A204.1 (cell line): ENCODE measurements at regions not wholly inside any gene's neighbourhood (a gene's known extent, or its start where the extent isn't known, plus 50 kb on each side); places are given as distances from the start of the nearest gene placed in this dataset.

ENCODE experiments used
- FAIRE-seq: peaks from 2 replicates; lab custom pipeline; 2012; peaks lifted over from hg19 to GRCh38; lab: Jason Lieb, UNC

DNA sequence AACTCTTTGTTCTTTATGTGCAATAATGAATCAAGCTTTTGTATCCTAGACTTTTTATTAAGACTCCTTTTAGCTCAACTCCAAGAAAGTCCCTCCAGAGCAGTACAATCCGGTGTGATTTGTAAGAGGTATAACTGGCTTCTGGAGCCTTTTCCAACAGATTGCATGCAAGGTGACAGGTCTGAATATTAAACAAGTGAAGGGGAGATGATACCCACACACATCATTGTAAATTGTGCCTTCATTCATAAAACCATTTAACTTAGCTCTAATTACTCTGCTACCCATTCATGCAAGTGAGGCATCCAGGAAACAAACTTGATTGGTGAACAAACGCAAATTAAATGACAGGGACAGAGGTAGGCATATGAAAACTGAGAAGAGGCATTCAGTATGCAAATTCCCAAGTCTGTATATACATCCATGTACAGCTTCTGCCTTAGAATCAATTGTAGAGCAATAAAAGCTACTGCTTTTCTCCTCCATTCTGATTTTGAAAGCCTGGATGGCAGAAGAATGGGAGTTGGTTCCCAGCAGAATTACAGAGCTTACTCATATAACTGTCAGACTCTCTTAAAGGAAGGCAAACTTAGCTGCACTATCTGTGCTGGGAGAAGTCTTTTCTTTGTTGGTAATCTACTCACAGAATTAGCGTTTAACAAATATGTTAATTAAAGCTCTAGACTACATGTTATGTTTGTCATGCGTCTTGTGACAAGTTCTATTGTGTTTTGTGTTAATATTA, 261.0 kb upstream of the CDH6 start:
- FAIRE-seq = no peak

DNA sequence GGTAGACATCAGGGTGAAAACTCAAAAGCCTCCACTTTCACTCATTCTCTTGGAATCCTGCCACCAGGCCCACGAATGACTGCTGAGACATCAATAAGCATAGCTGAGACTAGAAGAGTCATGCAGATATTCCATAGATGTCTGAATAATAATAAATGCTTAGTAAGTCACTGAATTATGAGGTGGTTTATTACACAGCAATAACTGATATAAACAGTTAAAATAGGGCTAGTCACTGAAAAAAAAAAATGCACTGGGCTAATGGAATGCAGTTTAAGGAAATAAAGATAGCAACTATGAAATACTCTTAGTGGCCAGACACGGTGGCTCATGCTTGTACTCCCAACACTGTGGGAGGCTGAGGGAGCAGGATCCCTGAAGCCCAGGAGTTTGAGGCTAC, 262.8 kb upstream of the CDH6 start:
- FAIRE-seq = no peak

DNA sequence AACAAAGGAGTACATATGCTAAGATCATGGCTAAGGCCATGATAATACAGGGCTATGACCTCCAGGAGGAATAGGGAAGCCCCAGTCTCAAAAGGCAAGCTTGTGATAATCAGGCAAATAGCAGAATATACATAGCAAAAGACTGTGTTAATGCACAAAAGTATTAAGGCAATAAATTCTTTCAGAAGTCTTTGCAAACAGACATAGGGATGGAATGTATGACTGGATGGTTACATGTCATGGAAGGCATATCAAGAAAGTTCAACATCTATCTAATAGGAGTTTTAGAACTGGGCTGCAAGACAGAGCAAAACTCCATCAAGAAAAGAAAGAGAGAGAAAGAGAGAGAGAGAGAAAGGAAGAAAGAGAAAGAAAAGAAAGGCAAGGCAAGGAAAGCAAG, 264.5 kb upstream of the CDH6 start:
- FAIRE-seq = no peak

DNA sequence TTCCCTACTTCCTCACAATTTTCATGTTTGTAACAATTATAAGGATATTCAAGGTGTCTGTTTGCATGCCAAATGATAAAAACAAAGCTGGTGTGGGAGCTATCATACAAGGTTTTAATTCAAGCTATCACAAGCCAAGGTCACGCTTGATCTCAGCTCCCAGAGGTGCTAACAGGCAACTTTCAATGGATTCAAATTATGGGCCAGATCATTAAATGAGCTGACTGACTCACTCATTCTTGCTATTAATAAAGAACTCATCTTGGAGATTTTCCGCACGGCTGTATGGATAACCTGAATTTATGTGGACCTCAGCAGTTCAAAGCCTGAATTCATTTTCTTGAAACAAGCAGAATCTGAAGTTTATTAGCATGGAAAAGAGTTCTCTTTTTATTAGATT, 267.3 kb upstream of the CDH6 start:
- no peak for FAIRE-seq

DNA sequence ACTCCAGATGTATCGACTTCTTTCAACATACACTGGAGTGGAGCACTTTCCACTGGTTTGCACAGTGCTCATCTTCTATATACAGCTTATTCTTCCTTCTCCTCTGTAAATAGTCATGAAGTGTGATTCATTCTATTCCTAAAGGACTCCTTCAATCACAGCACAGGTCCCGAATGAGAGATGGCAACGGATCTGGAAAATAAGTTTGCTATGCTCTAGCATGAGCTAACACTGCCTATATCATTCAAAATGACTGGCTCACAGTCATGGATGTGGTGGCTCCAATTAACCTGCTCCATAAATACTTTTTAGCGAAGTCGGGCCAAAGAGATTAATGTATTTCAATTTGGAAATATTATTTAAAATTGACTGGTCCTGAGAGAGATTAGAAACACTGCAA, 272.1 kb upstream of the CDH6 start:
- FAIRE-seq = no peak

DNA sequence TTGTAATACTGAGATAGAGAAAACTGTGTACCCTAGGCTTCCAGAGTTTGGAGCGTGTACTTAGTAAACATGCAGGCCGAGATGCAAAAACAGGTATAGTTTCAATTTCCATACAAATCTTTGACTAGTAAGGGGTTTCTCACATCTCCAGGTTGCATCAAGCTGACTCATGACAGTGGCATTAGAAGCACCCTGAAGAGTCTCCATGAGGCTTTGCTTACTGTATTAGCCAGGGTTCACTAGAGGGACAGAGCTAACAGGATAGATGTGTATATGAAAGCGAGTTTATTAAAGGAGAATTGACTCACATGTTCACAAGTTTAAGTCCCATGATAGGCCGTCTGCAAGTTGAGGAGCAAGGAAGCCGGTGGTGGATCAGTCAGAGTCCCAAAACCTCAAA, 275.3 kb upstream of the CDH6 start:
- FAIRE-seq = no peak

DNA sequence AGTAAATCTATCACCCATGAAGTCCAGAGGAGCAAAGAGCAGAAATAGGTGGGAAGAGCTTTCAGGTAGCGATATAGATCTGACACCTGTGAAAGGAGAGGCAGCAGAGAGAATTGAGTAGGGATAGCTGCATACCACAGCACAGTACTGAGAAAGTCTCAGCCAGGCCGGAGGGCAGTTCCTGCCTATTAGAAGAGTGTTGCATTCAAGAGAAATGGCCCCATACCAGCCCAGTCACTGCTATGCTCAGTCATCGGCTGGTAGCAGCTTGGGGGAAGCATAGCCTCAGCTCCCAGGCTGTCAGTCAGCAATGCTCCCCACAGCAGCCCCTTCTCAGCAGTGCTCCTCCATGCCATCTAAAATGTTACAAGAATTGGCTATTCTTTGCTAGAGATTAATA, 285.1 kb upstream of the CDH6 start:
- FAIRE-seq = no peak

DNA sequence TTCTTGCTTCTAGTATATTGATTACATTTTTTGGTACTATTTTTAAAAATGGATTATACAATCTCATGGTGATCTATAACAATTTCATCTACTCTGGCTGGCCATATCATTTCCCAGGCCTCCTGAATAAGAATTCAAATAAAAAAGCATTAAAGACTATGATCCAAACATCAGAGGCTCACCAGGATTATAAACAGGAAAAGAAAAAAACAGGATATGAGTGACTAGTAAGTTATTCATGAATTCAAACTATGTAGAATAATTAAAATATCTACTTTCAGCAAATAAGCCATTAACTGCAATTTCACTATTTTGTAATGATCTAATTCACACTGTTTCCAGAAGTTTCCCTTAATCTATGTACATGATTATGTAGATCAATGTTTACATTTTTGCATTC, 293.1 kb upstream of the CDH6 start:
- FAIRE-seq = no peak

DNA sequence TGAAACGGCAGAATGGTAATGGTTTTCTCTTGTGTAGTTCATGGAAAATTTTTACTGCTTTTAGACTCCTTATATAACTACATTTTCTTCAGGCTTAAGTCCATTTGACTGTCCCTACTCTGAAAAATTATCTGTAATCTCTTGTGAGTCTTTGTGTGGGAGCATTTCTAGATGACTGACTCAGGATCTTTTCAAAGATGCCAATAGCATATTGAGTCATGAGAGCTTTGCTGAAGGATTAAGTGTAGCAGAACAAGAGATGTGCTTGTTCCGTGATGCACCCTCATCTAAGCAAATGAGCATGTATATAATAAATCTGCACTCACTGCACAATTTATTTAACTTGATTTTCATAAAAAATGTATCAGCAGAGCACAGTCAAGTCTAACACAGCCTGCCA, 298.7 kb upstream of the CDH6 start:
- no peak for FAIRE-seq

DNA sequence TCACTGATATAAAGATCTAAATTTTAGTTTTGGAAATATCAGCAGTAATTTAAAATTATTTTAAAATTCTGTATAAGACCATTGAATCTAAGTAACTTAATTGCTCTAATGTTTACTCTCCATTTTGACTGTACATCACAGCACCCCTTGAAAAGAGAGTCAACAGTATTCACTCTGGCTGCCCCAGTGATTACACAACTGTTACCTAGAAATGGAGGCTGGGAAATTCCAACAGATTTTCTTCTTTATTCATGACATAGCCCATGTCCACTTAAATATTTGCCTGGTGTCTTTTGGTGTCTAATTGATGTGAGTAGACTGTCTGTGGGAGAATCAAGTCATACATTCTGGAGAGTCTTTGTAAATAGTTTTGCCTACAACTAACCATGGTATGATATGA, 301.8 kb upstream of the CDH6 start:
- FAIRE-seq = no peak

DNA sequence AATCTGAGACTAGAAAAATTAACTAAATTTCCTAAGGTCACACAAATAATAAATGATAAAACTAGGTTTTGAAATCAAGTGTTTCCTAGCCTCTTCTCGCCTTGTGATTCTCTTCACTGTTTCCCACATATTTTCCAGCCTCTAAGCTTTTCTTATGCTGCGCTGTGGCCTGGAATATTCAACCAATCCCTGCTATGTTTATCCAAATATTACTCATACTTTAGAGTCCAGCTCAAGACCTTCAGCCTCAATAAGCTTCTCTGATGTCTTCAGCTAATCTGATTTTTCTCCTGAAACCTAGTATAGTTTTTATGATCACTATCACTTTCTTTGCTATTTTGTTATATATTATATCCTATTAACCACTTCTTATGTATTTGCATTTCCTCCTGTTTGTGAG, 303.1 kb upstream of the CDH6 start:
- FAIRE-seq = no peak

DNA sequence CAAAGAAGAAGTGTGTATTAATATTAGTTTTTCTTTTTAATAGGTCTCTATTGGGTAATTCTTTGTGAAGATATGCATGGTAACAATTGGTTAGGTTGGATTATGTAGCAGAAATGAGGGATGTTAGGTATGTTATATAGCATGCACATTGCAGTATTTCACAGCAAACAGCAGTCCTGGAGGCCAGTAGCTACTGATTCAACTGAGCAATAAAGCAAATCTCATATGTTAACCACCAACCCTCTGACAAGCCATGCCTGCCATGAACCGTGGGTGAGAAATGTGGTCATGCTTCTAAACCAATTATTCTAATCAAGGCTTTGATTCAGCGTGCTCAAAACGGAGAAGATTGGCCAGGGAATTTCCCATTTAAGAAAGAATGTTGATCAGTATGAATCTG, 313.0 kb upstream of the CDH6 start:
- FAIRE-seq = no peak

DNA sequence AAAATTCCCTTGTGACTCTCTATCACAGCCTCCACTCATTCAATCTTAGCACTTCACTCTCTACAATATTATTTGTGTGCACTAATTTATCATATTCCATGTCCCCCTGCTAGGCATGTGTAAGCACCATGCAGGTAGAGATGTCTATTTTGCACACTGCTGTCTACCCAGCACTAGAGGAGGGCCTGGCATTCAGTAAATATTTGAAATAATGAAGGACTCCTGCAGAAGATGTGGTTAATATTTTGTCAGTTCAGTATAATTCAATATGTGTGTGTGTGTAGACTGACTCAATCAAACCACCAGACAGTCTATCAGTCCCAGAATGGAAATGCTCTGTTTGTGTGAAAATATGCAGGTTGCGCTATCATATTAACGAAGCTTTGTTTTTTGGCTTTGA, 313.6 kb upstream of the CDH6 start:
- no peak for FAIRE-seq

DNA sequence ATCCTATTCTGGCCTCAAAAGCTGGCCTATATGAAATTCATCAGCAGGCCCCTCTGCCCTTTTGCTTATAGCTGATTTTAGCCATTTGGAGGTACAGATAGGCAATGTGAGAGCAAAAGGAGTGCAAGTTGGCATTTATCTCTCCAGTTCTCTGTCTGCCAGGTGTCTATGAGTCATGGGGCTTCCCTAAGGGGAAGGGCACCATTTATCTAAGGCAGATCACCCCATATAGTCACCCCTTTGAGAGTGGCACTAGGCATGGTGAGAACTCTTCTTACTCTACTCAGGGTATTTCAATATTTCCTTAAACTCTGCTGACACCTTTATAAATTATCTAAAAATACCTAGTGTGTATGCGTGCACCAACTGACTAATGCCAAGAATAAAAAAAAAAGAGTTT, 314.7 kb upstream of the CDH6 start:
- FAIRE-seq = no peak

DNA sequence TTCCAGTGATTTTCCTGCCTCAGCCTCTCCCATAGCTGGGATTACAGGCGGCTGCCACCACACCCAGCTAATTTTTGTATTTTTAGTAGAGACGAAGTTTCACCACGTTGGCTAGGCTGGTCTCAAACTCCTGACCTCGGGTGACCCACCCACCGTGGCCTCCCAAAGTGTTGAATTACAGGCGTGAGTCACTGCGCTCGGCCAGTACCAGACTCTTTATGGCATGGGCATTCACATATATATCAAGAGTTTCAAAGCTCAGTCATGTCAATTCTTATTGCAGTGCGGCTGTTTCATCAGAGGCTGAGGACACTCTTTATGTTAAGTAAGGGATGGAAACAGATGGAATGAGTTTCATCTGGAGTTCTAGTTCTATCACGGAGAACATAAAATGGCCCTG, 315.2 kb upstream of the CDH6 start:
- no peak for FAIRE-seq

DNA sequence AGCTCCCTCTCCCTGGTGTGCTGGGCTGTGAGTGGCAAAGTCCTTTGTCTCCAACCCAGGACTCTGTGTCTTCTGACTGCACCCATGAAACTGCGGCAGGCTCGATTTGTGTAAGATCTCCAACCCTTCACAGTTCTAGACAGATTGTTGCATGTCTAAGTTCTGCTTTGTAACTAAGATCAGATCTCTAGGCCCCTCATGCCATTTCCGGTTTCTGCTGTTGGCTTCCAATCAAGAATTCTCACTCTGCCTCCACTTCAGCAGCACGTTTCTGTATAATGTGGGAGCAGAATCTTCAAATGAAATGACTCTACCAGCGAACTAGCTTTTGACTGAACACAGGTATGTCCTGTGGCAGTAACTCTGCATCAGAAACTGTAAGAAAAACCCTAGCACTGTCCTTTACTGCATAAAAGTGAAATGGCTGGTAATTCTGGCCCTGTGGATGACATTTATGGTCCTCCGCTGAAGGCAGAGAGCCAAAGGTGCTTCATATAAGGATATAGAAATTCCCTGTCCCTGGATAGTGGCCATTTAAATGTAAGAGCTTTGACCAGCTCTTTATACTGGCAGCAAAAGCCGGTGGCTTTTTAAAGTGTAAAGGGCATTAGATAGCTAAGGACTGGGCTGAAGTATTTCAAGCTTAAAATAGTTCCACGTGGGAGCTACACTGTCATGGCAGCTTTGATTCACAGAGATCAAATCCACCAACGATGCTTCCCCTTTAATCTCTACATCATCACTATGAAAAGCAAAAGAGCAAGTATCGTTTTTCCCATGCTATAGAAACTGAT, 319.0 kb upstream of the CDH6 start:
- no peak for FAIRE-seq

DNA sequence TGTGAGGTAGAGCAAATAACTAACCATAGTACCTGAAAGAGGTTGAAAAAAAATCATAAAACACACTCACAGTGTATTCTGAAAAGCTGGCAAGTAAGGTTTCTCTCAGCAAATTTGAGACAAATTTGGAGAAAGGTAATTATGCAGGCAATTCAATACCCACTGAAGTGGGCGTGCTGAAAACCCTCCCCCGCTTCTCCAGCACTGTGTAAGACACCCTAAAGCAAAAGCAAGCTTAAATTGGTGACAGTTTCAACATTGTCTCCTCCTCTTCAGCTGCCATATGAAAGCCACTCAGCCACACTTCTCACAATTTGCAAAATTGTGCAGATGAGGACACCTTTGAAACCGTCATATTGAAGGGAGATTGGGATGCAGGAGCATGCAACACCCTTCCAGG, 322.3 kb upstream of the CDH6 start:
- FAIRE-seq = no peak

DNA sequence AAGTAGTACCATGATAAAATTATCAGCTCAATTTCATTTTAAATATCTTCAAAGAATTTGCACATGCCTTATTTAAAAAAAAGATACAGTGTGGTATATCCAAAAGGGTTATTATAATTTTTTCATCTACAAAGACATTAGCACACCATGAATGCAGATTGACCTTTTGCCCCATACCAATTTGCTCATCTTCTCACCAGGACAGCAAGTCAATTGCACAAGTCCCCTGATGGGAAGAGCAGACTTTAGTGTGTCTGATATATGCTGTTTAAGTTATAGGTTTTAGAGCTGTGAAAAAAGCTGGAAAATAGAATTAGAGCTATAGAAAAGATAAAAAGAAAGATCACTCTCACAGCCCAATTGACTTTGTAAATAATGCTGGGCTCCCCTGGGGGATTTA, 325.8 kb upstream of the CDH6 start:
- no peak for FAIRE-seq

DNA sequence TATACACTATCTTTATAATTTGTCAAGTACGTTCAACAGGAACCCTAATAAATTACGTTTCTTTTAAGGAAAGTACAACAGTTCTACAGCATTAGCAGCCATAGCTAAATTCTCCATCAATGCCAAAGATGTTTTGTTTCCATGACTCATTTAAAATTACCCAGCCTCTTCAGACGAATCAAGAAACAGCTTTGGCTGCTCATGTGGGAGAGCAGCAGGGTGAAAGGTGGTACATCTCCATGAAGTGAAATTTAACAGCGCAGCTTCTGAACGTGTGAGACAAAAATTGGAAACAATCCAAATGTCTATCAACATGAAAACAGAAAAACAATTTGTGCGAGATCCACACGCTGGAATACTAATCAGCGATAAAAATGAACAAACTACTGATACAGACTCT, 327.3 kb upstream of the CDH6 start:
- no peak for FAIRE-seq

DNA sequence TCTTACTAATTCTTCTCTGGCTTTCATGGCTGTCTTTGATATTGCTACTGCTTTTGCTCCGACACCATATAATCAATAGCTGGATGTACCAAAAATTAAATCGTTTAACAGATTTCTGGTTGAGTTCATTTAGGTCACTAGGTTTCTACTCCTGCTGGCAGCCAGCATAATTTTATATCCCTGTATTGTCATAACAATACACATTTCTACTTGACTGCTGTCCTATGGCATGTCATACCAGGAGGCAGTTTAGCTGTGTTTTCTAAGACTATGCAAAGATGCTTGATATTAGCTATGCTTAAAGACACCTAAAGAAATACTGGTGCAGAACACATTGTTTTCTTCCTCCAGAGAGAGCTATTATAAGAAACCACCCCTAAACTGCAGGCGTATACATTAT, 337.2 kb upstream of the CDH6 start:
- FAIRE-seq = no peak

DNA sequence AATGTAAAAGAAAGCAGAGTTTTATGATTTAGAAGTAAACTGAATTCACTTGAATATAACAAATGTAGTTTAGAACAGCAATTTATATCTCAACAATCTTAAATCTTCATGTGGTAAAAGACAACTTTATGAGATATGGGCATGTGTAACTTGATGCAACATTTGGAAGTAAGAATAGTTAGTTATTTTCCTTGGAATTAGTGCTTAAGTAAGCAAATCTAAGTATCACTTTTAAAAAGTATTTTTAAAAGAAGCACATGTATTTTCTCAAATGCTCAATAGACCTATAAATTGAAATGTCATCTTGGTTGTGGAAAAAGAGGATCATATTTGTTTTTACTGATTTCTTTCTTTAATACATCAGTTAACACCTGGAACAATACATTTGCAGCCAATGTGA, 340.3 kb upstream of the CDH6 start:
- FAIRE-seq = no peak

DNA sequence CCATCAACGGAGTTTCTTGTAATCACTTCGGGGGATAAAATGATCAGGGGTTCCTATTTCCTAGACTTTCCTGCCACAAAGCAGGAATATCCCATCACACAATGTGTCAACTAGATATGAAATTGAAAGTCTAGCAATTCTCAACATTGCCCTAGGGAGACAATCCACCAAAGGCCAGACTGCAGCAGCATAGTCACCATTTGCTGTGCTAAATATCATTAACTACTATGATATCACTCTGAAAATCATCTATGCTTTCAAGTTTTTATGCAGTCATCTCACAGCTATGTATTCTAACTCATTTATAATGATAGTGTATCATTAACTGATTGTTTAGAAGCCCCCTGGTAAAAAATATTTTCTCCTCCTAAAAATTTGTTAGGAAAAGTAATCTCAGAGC, 342.6 kb upstream of the CDH6 start:
- no peak for FAIRE-seq

DNA sequence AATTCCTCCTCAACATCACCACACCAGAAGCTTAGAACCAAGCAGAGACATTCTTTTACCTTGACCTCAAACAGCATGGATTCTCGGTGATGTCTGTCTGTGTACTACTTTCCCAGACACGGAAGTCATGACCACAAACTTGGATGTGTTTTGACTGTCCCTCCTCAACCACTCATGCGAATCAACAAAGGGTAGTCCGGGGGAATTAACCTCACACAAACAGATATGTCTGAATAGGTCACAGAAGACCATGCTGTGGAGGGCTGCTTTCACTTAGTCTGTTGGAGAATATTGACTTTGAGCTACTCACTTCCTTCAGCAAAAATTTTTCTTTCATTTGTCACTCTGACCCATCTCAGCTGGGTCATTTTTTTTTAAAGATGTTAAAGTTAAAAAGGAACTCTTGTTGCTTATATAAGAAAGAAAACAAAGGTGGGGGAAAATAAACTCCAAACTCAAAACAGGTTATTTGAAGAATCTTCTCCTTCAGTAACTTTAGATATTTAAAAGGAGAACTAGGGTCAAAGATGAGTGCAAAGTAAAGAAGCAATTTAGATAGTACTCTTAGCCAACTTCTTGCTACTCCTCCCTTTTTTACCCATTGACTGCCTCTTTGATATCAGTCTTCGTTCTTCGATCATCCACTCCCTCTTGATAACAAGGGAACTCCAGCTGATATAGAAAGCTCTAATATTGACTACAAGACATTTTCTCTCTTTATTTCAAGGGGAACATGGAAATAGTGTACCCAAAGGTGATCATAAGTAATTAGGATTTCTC, 343.4 kb upstream of the CDH6 start:
- FAIRE-seq = no peak
